GM23248 (cell line): ENCODE measurements at regions not wholly inside any gene's neighbourhood (a gene's known extent, or its start where the extent isn't known, plus 50 kb on each side); places are given as distances from the start of the nearest gene placed in this dataset.
"Not testable (repeated sequence)": the region's sequence is repeated elsewhere in the genome, so short reads cannot be mapped to it uniquely, and the experiment has no call there.

Experiments used
- DNase-seq: peaks from one replicate; pipeline ENCODE4 v3.0.0-alpha.2; 2015
- H2AFZ ChIP-seq: fragments of 200-600 bp; sonication (generic); 2 replicates; pipeline ENCODE4 v1.6.1; 2016; ENCODE audit warnings: antibody characterized with exemption
- H3F3A ChIP-seq: fragments of 200-600 bp; sonication (generic); 2 replicates; pipeline ENCODE4 v1.6.1; 2016; ENCODE audit warnings: mild to moderate bottlenecking, antibody characterized with exemption, mixed run types; ENCODE audit not compliant: insufficient read depth
- H3K27ac ChIP-seq: fragments of 200-600 bp; sonication (generic); 2 replicates; pipeline ENCODE4 v1.5.1; 2016; ENCODE audit warnings: mild to moderate bottlenecking
- H3K27me3 ChIP-seq: fragments of 200-600 bp; sonication (generic); replicated peaks from 2 replicates; pipeline ENCODE4 v1.6.1; 2016; ENCODE audit warnings: mild to moderate bottlenecking; ENCODE audit not compliant: insufficient read depth
- H3K36me3 ChIP-seq: fragments of 200-600 bp; sonication (generic); 2 replicates; pipeline ENCODE4 v1.6.1; 2016; ENCODE audit warnings: low read depth, mild to moderate bottlenecking
- H3K4me1 ChIP-seq: fragments of 200-600 bp; sonication (generic); 2 replicates; pipeline ENCODE4 v1.6.1; 2016; ENCODE audit warnings: mild to moderate bottlenecking; ENCODE audit not compliant: insufficient read depth
- H3K4me2 ChIP-seq: fragments of 200-600 bp; sonication (generic); one replicate; pipeline ENCODE4 v1.6.1; 2016; ENCODE audit warnings: mild to moderate bottlenecking; ENCODE audit not compliant: unreplicated experiment
- H3K4me3 ChIP-seq: fragments of 200-600 bp; sonication (generic); 2 replicates; pipeline ENCODE4 v1.5.1; 2016; ENCODE audit warnings: mild to moderate bottlenecking
- H3K79me2 ChIP-seq: fragments of 200-600 bp; sonication (generic); 2 replicates; pipeline ENCODE4 v1.6.1; 2016; ENCODE audit warnings: mild to moderate bottlenecking; ENCODE audit not compliant: insufficient read depth
- H3K9ac ChIP-seq: fragments of 200-600 bp; sonication (generic); 2 replicates; pipeline ENCODE4 v1.6.1; 2016; ENCODE audit warnings: mild to moderate bottlenecking
- H3K9me2 ChIP-seq: fragments of 200-600 bp; sonication (generic); 2 replicates; pipeline ENCODE4 v1.6.1; 2016; ENCODE audit warnings: mixed run types, mild to moderate bottlenecking, moderate library complexity; ENCODE audit not compliant: insufficient read depth
- H3K9me3 ChIP-seq: fragments of 200-600 bp; sonication (generic); one replicate; pipeline ENCODE4 v1.6.1; 2017; ENCODE audit warnings: low read depth
- H4K20me1 ChIP-seq: fragments of 200-600 bp; sonication (generic); 2 replicates; pipeline ENCODE4 v1.6.0; 2016; ENCODE audit not compliant: insufficient read depth
- EZH2 ChIP-seq: fragments of 200-600 bp; sonication (generic); IDR thresholded peaks from 2 replicates; pipeline ENCODE4 v1.6.1; 2018; ENCODE audit warnings: antibody characterized with exemption, mild to moderate bottlenecking; ENCODE audit not compliant: insufficient read depth, poor library complexity, severe bottlenecking
- EZH2phosphoT487 ChIP-seq: fragments of 200-600 bp; sonication (generic); IDR thresholded peaks from 2 replicates; pipeline ENCODE4 v1.6.1; 2018; ENCODE audit warnings: antibody characterized with exemption, moderate library complexity, mild to moderate bottlenecking, low read depth; ENCODE audit not compliant: insufficient read depth
- WGBS, 2 experiments: methylation state at CpG; one replicate each; pipeline ENCODE4 v1.1.6; 2015 to 2017; ENCODE audit warnings: low lambda C conversion rate in 2 of 2, low coverage in 1 of 2; ENCODE audit errors: missing lambda C conversion rate in 2 of 2; 5-methylcytosine and 5-hydroxymethylcytosine counted together
- in situ Hi-C: fragments of 300-500 bp; cut with MboI; formaldehyde crosslinking; loops from 2 replicates; pipeline ENCODE4 v1.15.0; 2020

DNA sequence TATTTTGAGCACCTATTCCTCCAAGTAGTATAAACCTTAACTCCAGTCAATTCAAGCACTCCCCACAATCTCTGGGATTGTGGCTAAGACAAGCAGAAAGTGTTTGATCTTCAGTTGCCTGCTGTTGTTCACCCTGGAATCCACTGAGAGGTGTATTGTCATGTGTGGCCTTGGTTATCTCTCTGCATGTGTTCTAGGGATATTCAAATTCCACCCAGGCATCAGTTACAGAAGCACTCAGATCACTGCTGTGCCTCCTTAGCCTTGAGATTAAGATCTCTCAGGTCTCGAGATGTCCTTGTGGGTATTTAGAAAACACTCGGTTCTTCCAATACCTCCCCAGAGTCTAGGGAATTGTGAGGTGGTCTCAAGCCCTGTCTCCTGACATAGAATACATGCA is 213.3 kb downstream of the SMARCA1 start:
- TF ChIP-seq EZH2 (no peak), EZH2phosphoT487 (no peak)
- H3K9me2 ChIP-seq = no peaks in the 10 kb centered on the region
- no peaks in the 10 kb centered on the region for H3K36me3 ChIP-seq
- no peak overlapping the region for H3K4me2 ChIP-seq
- H3K4me3 ChIP-seq = no peak overlapping the region
- H2AFZ ChIP-seq = no peak overlapping the region
- no peak for DNase-seq
- no peaks in the 10 kb centered on the region for H3F3A ChIP-seq
- no peaks in the 10 kb centered on the region for H3K27me3 ChIP-seq
- H3K4me1 ChIP-seq = no peaks in the 10 kb centered on the region
- 20 to 23% methylated on average over 2 of the region's 2 CpGs for WGBS, 2 experiments
- in situ Hi-C loops = no loop called here
- H4K20me1 ChIP-seq = no peaks in the 10 kb centered on the region
- no peaks in the 10 kb centered on the region for H3K9me3 ChIP-seq
- no peak overlapping the region for H3K27ac ChIP-seq
- H3K9ac ChIP-seq = no peak overlapping the region
- H3K79me2 ChIP-seq = no peaks in the 10 kb centered on the region

GRCh38 chrX:129262912-129263311 is 260.4 kb downstream of the SMARCA1 start:
- Histone ChIP-seq H3K9me3 (no peaks in the 10 kb centered on the region), H3K36me3 (no peaks in the 10 kb centered on the region), H3K27me3 (no peaks in the 10 kb centered on the region), H2AFZ (no peak overlapping the region), H3K27ac (no peak overlapping the region), H3F3A (no peaks in the 10 kb centered on the region), H4K20me1 (no peaks in the 10 kb centered on the region), H3K9ac (no peak overlapping the region), H3K4me1 (no peaks in the 10 kb centered on the region), H3K4me3 (no peak overlapping the region), H3K4me2 (no peak overlapping the region), H3K9me2 (no peaks in the 10 kb centered on the region), H3K79me2 (no peaks in the 10 kb centered on the region)
- DNase-seq = no peak
- 21 to 29% methylated on average over 4 of the region's 4 CpGs for WGBS, 2 experiments
- TF ChIP-seq EZH2 (no peak), EZH2phosphoT487 (no peak)
- in situ Hi-C loops = no loop called here

DNA sequence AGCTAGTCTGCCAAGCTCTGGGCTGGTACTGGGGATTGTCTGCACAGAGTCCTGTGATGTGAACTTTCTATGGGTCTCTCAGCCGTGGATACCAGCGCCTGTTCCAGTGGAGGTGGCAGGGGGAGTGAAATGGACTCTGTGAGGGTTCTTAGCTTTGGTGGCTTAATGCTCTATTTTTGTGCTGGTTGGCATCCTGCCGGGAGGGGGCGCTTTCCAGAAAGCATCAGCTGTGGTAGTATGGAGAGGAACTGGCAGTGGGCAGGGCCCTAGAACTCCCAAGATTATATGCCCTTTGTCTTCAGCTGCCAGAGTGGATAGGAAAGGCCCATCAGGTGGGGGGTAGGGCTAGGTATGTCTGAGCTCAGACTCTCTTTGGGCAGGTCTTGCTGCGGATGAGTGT is 267.8 kb downstream of the SMARCA1 start:
- H3K27me3 ChIP-seq, H3F3A ChIP-seq, H3K4me3 ChIP-seq, H3K9me2 ChIP-seq, H3K27ac ChIP-seq, in situ Hi-C loops, H3K9me3 ChIP-seq, DNase-seq, H3K36me3 ChIP-seq, H3K9ac ChIP-seq, H3K4me1 ChIP-seq, H2AFZ ChIP-seq, H3K4me2 ChIP-seq, H4K20me1 ChIP-seq, H3K79me2 ChIP-seq: not testable (repeated sequence)
- WGBS, 2 experiments = 40 to 46% methylated on average over 3 to 5 of the region's 5 CpGs

GRCh38 chrX:129249563-129249962 is 273.7 kb downstream of the SMARCA1 start:
- Histone ChIP-seq H3K27ac (no peak overlapping the region), H3K4me3 (no peak overlapping the region), H3F3A (no peaks in the 10 kb centered on the region), H3K36me3 (no peaks in the 10 kb centered on the region), H3K9me3 (no peaks in the 10 kb centered on the region), H3K79me2 (no peaks in the 10 kb centered on the region), H4K20me1 (no peaks in the 10 kb centered on the region), H3K9ac (no peak overlapping the region), H3K9me2 (no peaks in the 10 kb centered on the region), H3K27me3 (no peaks in the 10 kb centered on the region), H3K4me2 (no peak overlapping the region), H3K4me1 (no peaks in the 10 kb centered on the region), H2AFZ (no peak overlapping the region)
- in situ Hi-C loops = no loop called here
- 5 to 10% methylated on average over 3 of the region's 3 CpGs for WGBS, 2 experiments
- TF ChIP-seq EZH2 (no peak), EZH2phosphoT487 (no peak)
- no peak for DNase-seq

- no peaks in the 10 kb centered on the region for H3F3A ChIP-seq
- in situ Hi-C loops = no loop called here
- H3K4me1 ChIP-seq = no peaks in the 10 kb centered on the region
- H3K9me2 ChIP-seq = no peaks in the 10 kb centered on the region
- H3K79me2 ChIP-seq = no peaks in the 10 kb centered on the region
- H3K9ac ChIP-seq = no peak overlapping the region
- no peaks in the 10 kb centered on the region for H4K20me1 ChIP-seq
- no peak overlapping the region for H3K27ac ChIP-seq
- no peak overlapping the region for H2AFZ ChIP-seq
- H3K4me2 ChIP-seq = no peak overlapping the region
- no peak overlapping the region for H3K4me3 ChIP-seq
- no peaks in the 10 kb centered on the region for H3K9me3 ChIP-seq
- no peaks in the 10 kb centered on the region for H3K36me3 ChIP-seq
- H3K27me3 ChIP-seq = no peaks in the 10 kb centered on the region
- DNase-seq = no peak
- TF ChIP-seq EZH2phosphoT487 (no peak), EZH2 (no peak)
- WGBS, 2 experiments = 30% methylated on average over 3 of the region's 3 CpGs
Measured at GRCh38 chrX:129247642-129248041, 275.6 kb downstream of the SMARCA1 start.
